HCT116 (cell line): ENCODE measurements at regions not wholly inside any gene's neighbourhood (a gene's known extent, or its start where the extent isn't known, plus 50 kb on each side); places are given as distances from the start of the nearest gene placed in this dataset.

Experiments used
- ATAC-seq: fragments of 200-7000 bp; cut with Tn5 transposase; 2 replicates; pipeline ENCODE4 v1.9.1; 2020; ENCODE audit warnings: mild to moderate bottlenecking, moderate library complexity
- BruUV-seq: library from RNA; stranded (reverse); fragments of 400-500 nt; replicated peaks from 2 replicates; lab custom pipeline; 2021; lab: Mats Ljungman, UMichigan
- CTCF ChIA-PET: fragments of 300-600 bp; sonication (Branson Sonifier 250); formaldehyde crosslinking; loops from one replicate; lab custom pipeline; 2021; ENCODE audit warnings: antibody characterized with exemption; lab: Charles Lee
- POLR2A ChIA-PET: fragments of 300-600, 350-600 bp; sonication (Branson Sonifier 250); formaldehyde crosslinking; loops from one replicate; lab custom pipeline; 2021; ENCODE audit warnings: antibody characterized with exemption; lab: Charles Lee
- RAD21 ChIA-PET, 2 experiments: fragments of 300-600 bp; sonication (Branson Sonifier 250); formaldehyde crosslinking; loops; one replicate each; lab custom pipeline; 2023; ENCODE audit warnings: low total read pairs in 2 of 2; ENCODE audit not compliant: uncharacterized antibody in 2 of 2, unreplicated experiment in 2 of 2, low non-redundant PET in 1 of 2; lab: Charles Lee
- DNase-seq: peaks from one replicate; pipeline ENCODE4 v3.0.0-alpha.2; 2010; ENCODE audit warnings: low read depth, low spot score
- H2AFZ ChIP-seq: fragments of 200-600 bp; shearing (Covaris generic), sonication (generic); 2 replicates; pipeline ENCODE4 v1.6.1; 2017; ENCODE audit warnings: low read depth, mixed run types, mixed read lengths, antibody characterized with exemption, low read length; ENCODE audit not compliant: poor library complexity, severe bottlenecking
- H3K27ac ChIP-seq: 2 replicates; pipeline ENCODE4 v1.5.1; 2012; ENCODE audit warnings: low read depth, low read length
- H3K27me3 ChIP-seq: fragments of 200-600 bp; sonication (generic); 2 replicates; pipeline ENCODE4 v1.6.1; 2016; ENCODE audit warnings: mixed run types, low read length, mixed read lengths; ENCODE audit not compliant: insufficient read depth
- H3K36me3 ChIP-seq, 2 experiments: fragments of 200-500 bp in 1 of 2; fragments of 200-600 bp in 1 of 2; sonication (Bioruptor generic) in 1 of 2; sonication (generic) in 1 of 2; 2 replicates each; pipeline versions ENCODE4 v1.5.1 to v1.6.1; 2014 to 2016; ENCODE audit warnings: low read length in 2 of 2, inconsistent platforms in 1 of 2, mixed read lengths in 1 of 2, mixed run types in 1 of 2; ENCODE audit not compliant: insufficient read depth in 2 of 2, control insufficient read depth in 1 of 2
- H3K4me1 ChIP-seq, 2 experiments: fragments of 200-600 bp in 1 of 2; sonication (generic) in 1 of 2; 2 replicates each; pipeline versions ENCODE4 v1.5.1 to v1.6.1; 2012 to 2017; ENCODE audit warnings: low read length in 2 of 2, inconsistent platforms in 1 of 2, mild to moderate bottlenecking in 1 of 2, mixed read lengths in 1 of 2, mixed run types in 1 of 2, moderate library complexity in 1 of 2; ENCODE audit not compliant: insufficient read depth in 2 of 2, control insufficient read depth in 1 of 2
- H3K4me2 ChIP-seq: fragments of 200-600 bp; sonication (generic); 2 replicates; pipeline ENCODE4 v1.6.1; 2017; ENCODE audit warnings: mixed run types, low read length, mixed read lengths
- H3K4me3 ChIP-seq, 2 experiments: fragments of 200-600 bp in 1 of 2; sonication (generic) in 1 of 2; replicated peaks in 1 of 2; 2 replicates each; pipeline ENCODE4 v1.5.1; 2011 to 2016; ENCODE audit warnings: low read length in 2 of 2, control low read depth in 1 of 2, low read depth in 1 of 2, mild to moderate bottlenecking in 1 of 2, mixed read lengths in 1 of 2, mixed run types in 1 of 2
- H3K79me2 ChIP-seq: fragments of 200-600 bp; sonication (generic); 2 replicates; pipeline ENCODE4 v1.6.1; 2017; ENCODE audit warnings: mild to moderate bottlenecking, mixed run types, low read length, moderate library complexity, mixed read lengths; ENCODE audit not compliant: insufficient read depth
- H3K9ac ChIP-seq: fragments of 200-600 bp; sonication (generic); 2 replicates; pipeline ENCODE4 v1.6.1; 2016; ENCODE audit warnings: low read length, mixed read lengths
- H3K9me2 ChIP-seq: fragments of 200-600 bp; sonication (generic), shearing (Covaris generic); 2 replicates; pipeline ENCODE4 v1.6.1; 2017; ENCODE audit warnings: mixed run types, mild to moderate bottlenecking, moderate library complexity; ENCODE audit not compliant: insufficient read depth
- H3K9me3 ChIP-seq, 2 experiments: fragments of 200-500 bp in 1 of 2; fragments of 200-600 bp in 1 of 2; sonication (Bioruptor generic) in 1 of 2; sonication (generic) in 1 of 2; 2 replicates each; pipeline ENCODE4 v1.6.1; 2014 to 2017; ENCODE audit warnings: low read length in 2 of 2, mixed read lengths in 2 of 2, inconsistent platforms in 1 of 2, low read depth in 1 of 2, mild to moderate bottlenecking in 1 of 2, mixed run types in 1 of 2, moderate library complexity in 1 of 2; ENCODE audit not compliant: control insufficient read depth in 1 of 2, insufficient read depth in 1 of 2
- H4K20me1 ChIP-seq: fragments of 200-600 bp; sonication (generic), shearing (Covaris generic); 2 replicates; pipeline ENCODE4 v1.6.1; 2017; ENCODE audit warnings: mixed run types, mild to moderate bottlenecking, moderate library complexity; ENCODE audit not compliant: insufficient read depth
- ATF3 ChIP-seq: IDR thresholded peaks from 2 replicates; pipeline ENCODE4 v1.6.1; 2012
- CBX3 ChIP-seq: IDR thresholded peaks from 2 replicates; pipeline ENCODE4 v1.6.1; 2012; ENCODE audit warnings: low read depth
- EGR1 ChIP-seq: IDR thresholded peaks from 2 replicates; pipeline ENCODE4 v1.6.1; 2012; ENCODE audit warnings: low read depth
- EZH2 ChIP-seq: fragments of 200-600 bp; sonication (generic); IDR thresholded peaks from 2 replicates; pipeline ENCODE4 v1.6.1; 2017; ENCODE audit warnings: antibody characterized with exemption, mixed run types
- EZH2phosphoT487 ChIP-seq: fragments of 200-600 bp; IDR thresholded peaks from 2 replicates; pipeline ENCODE4 v1.6.1; 2018; ENCODE audit warnings: antibody characterized with exemption, borderline replicate concordance
- FOSL1 ChIP-seq: IDR thresholded peaks from 2 replicates; pipeline ENCODE4 v1.6.1; 2012; ENCODE audit warnings: low read depth
- JUND ChIP-seq: IDR thresholded peaks from 2 replicates; pipeline ENCODE4 v1.6.1; 2012
- MAX ChIP-seq: IDR thresholded peaks from 2 replicates; pipeline ENCODE4 v1.6.1; 2012
- POLR2A ChIP-seq: IDR thresholded peaks from 2 replicates; pipeline ENCODE4 v1.7.0; 2011; ENCODE audit warnings: borderline replicate concordance; ENCODE audit not compliant: insufficient read depth, insufficient read length; ENCODE audit errors: extremely low read depth
- POLR2AphosphoS5 ChIP-seq: IDR thresholded peaks from 2 replicates; pipeline ENCODE4 v1.6.1; 2011; ENCODE audit warnings: mild to moderate bottlenecking, low read depth, low read length, moderate library complexity
- RAD21 ChIP-seq: IDR thresholded peaks from 2 replicates; pipeline ENCODE4 v1.6.1; 2012; ENCODE audit warnings: low read depth, mild to moderate bottlenecking
- SIN3A ChIP-seq: IDR thresholded peaks from 2 replicates; pipeline ENCODE4 v1.6.1; 2012; ENCODE audit warnings: low read depth
- SRF ChIP-seq: IDR thresholded peaks from 2 replicates; pipeline ENCODE4 v1.6.1; 2012; ENCODE audit warnings: low read depth
- YY1 ChIP-seq: IDR thresholded peaks from 2 replicates; pipeline ENCODE4 v1.6.1; 2011; ENCODE audit warnings: low read length, low read depth, moderate library complexity, mild to moderate bottlenecking; ENCODE audit not compliant: insufficient replicate concordance; ENCODE audit errors: extremely low read depth
- ZNF274 ChIP-seq: fragments of 200-500 bp; sonication (Bioruptor generic); IDR thresholded peaks from 2 replicates; pipeline ENCODE4 v1.6.1; 2014; ENCODE audit warnings: mild to moderate bottlenecking, low read depth, low read length, inconsistent platforms
- intact Hi-C: fragments of 100-400 bp; cut with micrococcal nuclease; formaldehyde crosslinking; loops from 2 replicates; pipeline ENCODE4 v1.10.0; 2022

GRCh38 chr2:47265158-47265557, 88.8 kb upstream of the CALM2 start:
- H3K27me3 ChIP-seq: no peaks in the 10 kb centered on the region
- no peaks in the 10 kb centered on the region for H3K9me3 ChIP-seq
- peaks cover 0 to 11% of the 10 kb centered on the region in 2 experiments; a peak in 2 of 4 replicates for H3K4me1 ChIP-seq
- ATAC-seq: no peak
- H3K36me3 ChIP-seq: no peaks in the 10 kb centered on the region
- RAD21 ChIA-PET: no interaction called here
- H2AFZ ChIP-seq: no peak overlapping the region
- TF ChIP-seq JUND (no peak), YY1 (no peak), ATF3 (no peak), EGR1 (no peak), CBX3 (no peak), EZH2 (no peak), POLR2A (no peak), SIN3A (no peak), RAD21 (no peak), FOSL1 (no peak)
- no peak overlapping the region for H3K9ac ChIP-seq
- no peak overlapping the region for H3K4me3 ChIP-seq
- intact Hi-C loops: no loop called here
- no peaks in the 10 kb centered on the region for H3K9me2 ChIP-seq
- no peak overlapping the region for H3K27ac ChIP-seq
- no TSS peak for BruUV-seq
- CTCF ChIA-PET: no interaction called here
- POLR2A ChIA-PET: no interaction called here
- H3K79me2 ChIP-seq: no peaks in the 10 kb centered on the region
- H3K4me2 ChIP-seq: no peak overlapping the region
- no peaks in the 10 kb centered on the region for H4K20me1 ChIP-seq
- no peak for DNase-seq

DNA sequence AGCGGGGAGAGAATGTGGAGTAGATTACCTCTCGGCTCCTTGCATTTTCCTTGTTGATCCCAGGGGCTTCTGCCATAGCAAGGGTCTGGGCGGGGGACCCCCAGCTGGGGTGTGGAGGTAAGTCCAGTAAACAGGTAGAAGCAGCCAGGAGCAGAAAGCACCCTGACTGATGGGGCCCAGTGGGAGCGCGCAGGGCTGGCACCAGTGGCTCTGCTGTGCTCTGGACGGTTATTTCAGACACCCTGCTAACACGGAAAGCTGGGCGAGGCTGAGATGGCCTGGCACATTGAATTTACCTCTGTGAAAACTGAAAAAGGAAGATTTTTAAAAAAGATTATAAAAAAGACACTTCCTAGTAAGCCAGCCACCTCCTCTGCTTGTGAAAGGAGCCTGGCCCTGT, 88.4 kb upstream of the CALM2 start:
- ChIA-PET POLR2A (no interaction called here), CTCF (no interaction called here), RAD21 (no interaction called here)
- Histone ChIP-seq H3K79me2 (no peaks in the 10 kb centered on the region), H2AFZ (peak overlapping the region; percentile 6), H3K36me3 (no peaks in the 10 kb centered on the region), H3K4me3 (no peak overlapping the region), H3K9ac (no peak overlapping the region), H3K27me3 (no peaks in the 10 kb centered on the region), H3K27ac (no peak overlapping the region), H4K20me1 (no peaks in the 10 kb centered on the region), H3K9me3 (no peaks in the 10 kb centered on the region), H3K9me2 (no peaks in the 10 kb centered on the region), H3K4me2 (no peak overlapping the region), H3K4me1 (peaks cover 0 to 7% of the 10 kb centered on the region in 2 experiments; a peak in 2 of 4 replicates)
- ATAC-seq: no peak
- DNase-seq: no peak
- no peak for TF ChIP-seq ZNF274
- no peak for TF ChIP-seq EZH2phosphoT487
- TF ChIP-seq MAX: no peak
- no peak for TF ChIP-seq POLR2AphosphoS5
- TF ChIP-seq SRF: no peak
- TF ChIP-seq SIN3A: no peak
- no peak for TF ChIP-seq EGR1
- no TSS peak for BruUV-seq
- intact Hi-C loops: no loop called here
